COLO668 (cell line): ENCODE measurements at regions not wholly inside any gene's neighbourhood (a gene's known extent, or its start where the extent isn't known, plus 50 kb on each side); places are given as distances from the start of the nearest gene placed in this dataset.

Experiments
- DNase-seq: peaks from one replicate; lab custom pipeline; 2025; ENCODE audit not compliant: unreplicated experiment; lab: John Stamatoyannopoulos, UW

- DNase-seq, result no peak
These were observed 323.8 kb upstream of the ARRDC3 start for GRCh38 chr5:91706785-91707520.

- DNase-seq, result no peak
These were observed 320.0 kb upstream of the ARRDC3 start for GRCh38 chr5:91703128-91703527.

GRCh38 chr5:91699429-91699828 is 316.3 kb upstream of the ARRDC3 start:
- DNase-seq, result no peak

GRCh38 chr5:91691592-91691991 is 308.5 kb upstream of the ARRDC3 start:
- DNase-seq, result no peak

- DNase-seq, result no peak
These were observed 307.8 kb upstream of the ARRDC3 start for GRCh38 chr5:91690921-91691320.

- no peak for DNase-seq
These were observed 304.3 kb upstream of the ARRDC3 start for GRCh38 chr5:91687430-91687829.

- DNase-seq, result no peak
These were observed 301.5 kb upstream of the ARRDC3 start for GRCh38 chr5:91684625-91685024.

GRCh38 chr5:91670563-91670962 is 287.4 kb upstream of the ARRDC3 start:
- DNase-seq, result no peak

GRCh38 chr5:91670122-91670521 is 287.0 kb upstream of the ARRDC3 start:
- DNase-seq, result no peak

GRCh38 chr5:91668261-91668660 is 285.1 kb upstream of the ARRDC3 start:
- no peak for DNase-seq

- no peak for DNase-seq
These were observed 269.6 kb upstream of the ARRDC3 start for GRCh38 chr5:91652678-91653077.

GRCh38 chr5:91651704-91652103 is 268.6 kb upstream of the ARRDC3 start:
- DNase-seq, result no peak

- no peak for DNase-seq
These were observed 262.2 kb upstream of the ARRDC3 start for GRCh38 chr5:91645347-91645746.

- DNase-seq, result no peak
These were observed 260.7 kb upstream of the ARRDC3 start for GRCh38 chr5:91643797-91644196.

GRCh38 chr5:91642581-91642980 is 259.5 kb upstream of the ARRDC3 start:
- no peak for DNase-seq

- no peak for DNase-seq
These were observed 258.7 kb upstream of the ARRDC3 start for GRCh38 chr5:91641730-91642350.

- DNase-seq, result no peak
These were observed 256.6 kb upstream of the ARRDC3 start for GRCh38 chr5:91639744-91640143.

- no peak for DNase-seq
These were observed 254.9 kb upstream of the ARRDC3 start for GRCh38 chr5:91638010-91638409.

- no peak for DNase-seq
These were observed 253.0 kb upstream of the ARRDC3 start for GRCh38 chr5:91635950-91636734.

- DNase-seq, result no peak
These were observed 249.8 kb upstream of the ARRDC3 start for GRCh38 chr5:91632871-91633270.

GRCh38 chr5:91611746-91612145 is 228.6 kb upstream of the ARRDC3 start:
- no peak for DNase-seq

GRCh38 chr5:91607675-91608074 is 224.6 kb upstream of the ARRDC3 start:
- no peak for DNase-seq
